ENCODE measurements at regions not wholly inside any gene's neighbourhood (a gene's known extent, or its start where the extent isn't known, plus 50 kb on each side); places are given as distances from the start of the nearest gene placed in this dataset.

GRCh38 chr2:137845422-137845821, 118.9 kb upstream of the HNMT start:
- Histone ChIP-seq H3K36me3 (no peaks in the 10 kb centered on the region), H3K9me3 (peaks cover 4% of the 10 kb centered on the region), H3K4me1 (no peaks in the 10 kb centered on the region), H3K4me3 (no peak overlapping the region), H3K27me3 (no peaks in the 10 kb centered on the region), H3K27ac (no peak overlapping the region)
- intact Hi-C loops (cut with DNase I), result no loop called here
- no peak for DNase-seq
- TF ChIP-seq CTCF (IDR thresholded peaks at IDR 0.05), result no peak
- no peak for ATAC-seq

- intact Hi-C loops (cut with DNase I), result no loop called here
- ATAC-seq, result no peak
- no peaks in the 10 kb centered on the region for H3K27me3 ChIP-seq
- peaks cover 4% of the 10 kb centered on the region for H3K9me3 ChIP-seq
- H3K4me1 ChIP-seq, result no peaks in the 10 kb centered on the region
- H3K4me3 ChIP-seq, result no peak overlapping the region
- H3K27ac ChIP-seq, result no peak overlapping the region
- DNase-seq, result no peak
- no peaks in the 10 kb centered on the region for H3K36me3 ChIP-seq
- TF ChIP-seq CTCF (IDR thresholded peaks at IDR 0.05), result no peak
Observed at GRCh38 chr2:137846993-137847392, 117.3 kb upstream of the HNMT start.

GRCh38 chr2:137847443-137847842, 116.8 kb upstream of the HNMT start:
- TF ChIP-seq CTCF (IDR thresholded peaks at IDR 0.05), result no peak
- intact Hi-C loops (cut with DNase I), result no loop called here
- ATAC-seq, result peak; percentile 38

GRCh38 chr2:137857881-137858280, 106.4 kb upstream of the HNMT start:
- no peaks in the 10 kb centered on the region for H3K27me3 ChIP-seq
- no peaks in the 10 kb centered on the region for H3K9me3 ChIP-seq
- H3K36me3 ChIP-seq, result no peaks in the 10 kb centered on the region
- no peak for TF ChIP-seq CTCF (IDR thresholded peaks at IDR 0.05)
- ATAC-seq (peak; percentile 86), DNase-seq (no peak)
- H3K27ac ChIP-seq, result no peak overlapping the region
- intact Hi-C loops (cut with DNase I), result no loop called here
- no peak overlapping the region for H3K4me3 ChIP-seq
- H3K4me1 ChIP-seq, result no peaks in the 10 kb centered on the region

More at GRCh38 chr2:137847443-137847842, 116.8 kb upstream of the HNMT start:
- DNase-seq, result no peak
- Histone ChIP-seq H3K27ac (no peak overlapping the region), H3K9me3 (peaks cover 4% of the 10 kb centered on the region), H3K4me1 (no peaks in the 10 kb centered on the region), H3K4me3 (no peak overlapping the region), H3K27me3 (no peaks in the 10 kb centered on the region), H3K36me3 (no peaks in the 10 kb centered on the region)

GRCh38 chr2:137862651-137863050, 101.6 kb upstream of the HNMT start:
- no peak for DNase-seq
- intact Hi-C loops (cut with DNase I), result no loop called here
- no peak for TF ChIP-seq CTCF (IDR thresholded peaks at IDR 0.05)

GRCh38 chr2:137865954-137866540, 98.2 kb upstream of the HNMT start:
- no peak overlapping the region for H3K4me3 ChIP-seq
- DNase-seq (no peak), ATAC-seq (peak; percentile 72)
- TF ChIP-seq CTCF (IDR thresholded peaks at IDR 0.05), result peak; percentile 65
- H3K9me3 ChIP-seq, result no peaks in the 10 kb centered on the region
- no peaks in the 10 kb centered on the region for H3K27me3 ChIP-seq
- no peak overlapping the region for H3K27ac ChIP-seq
- H3K36me3 ChIP-seq, result no peaks in the 10 kb centered on the region
- no peaks in the 10 kb centered on the region for H3K4me1 ChIP-seq
- intact Hi-C loops (cut with DNase I), result no loop called here

More at GRCh38 chr2:137862651-137863050, 101.6 kb upstream of the HNMT start:
- no peak overlapping the region for H3K27ac ChIP-seq
- no peak for ATAC-seq
- no peaks in the 10 kb centered on the region for H3K27me3 ChIP-seq
- H3K4me3 ChIP-seq, result no peak overlapping the region
- no peaks in the 10 kb centered on the region for H3K4me1 ChIP-seq
- no peaks in the 10 kb centered on the region for H3K36me3 ChIP-seq
- no peaks in the 10 kb centered on the region for H3K9me3 ChIP-seq

All from upper lobe of right lung (tissue), 1 donor.